ENCODE measurements at regions not wholly inside any gene's neighbourhood (a gene's known extent, or its start where the extent isn't known, plus 50 kb on each side); places are given as distances from the start of the nearest gene placed in this dataset.

DNA sequence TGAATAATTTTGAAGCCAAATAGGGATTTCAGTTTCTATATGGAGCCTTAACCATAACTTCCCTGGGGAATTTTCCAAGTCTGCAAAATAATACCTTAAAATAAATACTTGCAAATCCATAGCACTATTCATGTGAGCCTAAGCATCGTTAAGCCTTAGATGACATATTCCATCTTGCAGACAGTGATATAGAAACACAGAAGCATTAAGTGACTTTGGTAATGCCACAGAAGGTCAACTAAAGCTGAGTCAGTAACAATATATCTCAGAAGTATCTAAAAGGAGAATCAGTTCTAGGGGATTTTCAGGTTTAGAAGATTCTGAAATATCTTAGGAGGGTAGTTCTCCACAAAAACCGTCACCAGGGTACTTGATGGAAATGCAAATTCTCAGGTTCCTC, 163.4 kb upstream of the COL1A2 start:
- no peak for DNase-seq (ENCODE audit: low spot score)

GRCh38 chr7:94236960-94237359, 157.7 kb upstream of the COL1A2 start:
- no peak for DNase-seq (ENCODE audit: low spot score)

DNA sequence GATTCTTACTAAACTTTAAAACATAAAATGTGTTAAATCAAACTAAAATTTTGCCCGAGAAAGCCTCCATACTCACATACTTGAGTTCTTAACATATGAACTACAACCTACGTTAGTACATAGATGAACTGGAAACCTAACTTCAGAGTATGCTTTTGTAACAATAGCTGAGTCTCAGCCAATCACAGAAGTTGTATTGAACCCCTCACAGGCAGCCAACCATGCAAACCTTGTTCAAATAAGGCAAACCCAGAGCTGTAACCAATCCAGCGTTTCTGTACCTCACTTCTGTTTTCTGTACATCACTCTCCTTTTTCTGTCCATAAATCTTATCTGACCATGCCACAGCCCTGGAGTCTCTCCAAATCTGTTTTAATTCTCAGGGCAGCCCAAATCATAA, 157.3 kb upstream of the COL1A2 start:
- DNase-seq (ENCODE audit: low spot score), result no peak

- DNase-seq (ENCODE audit: low spot score), result no peak
These were observed 154.9 kb upstream of the COL1A2 start for GRCh38 chr7:94239661-94240234.

DNA sequence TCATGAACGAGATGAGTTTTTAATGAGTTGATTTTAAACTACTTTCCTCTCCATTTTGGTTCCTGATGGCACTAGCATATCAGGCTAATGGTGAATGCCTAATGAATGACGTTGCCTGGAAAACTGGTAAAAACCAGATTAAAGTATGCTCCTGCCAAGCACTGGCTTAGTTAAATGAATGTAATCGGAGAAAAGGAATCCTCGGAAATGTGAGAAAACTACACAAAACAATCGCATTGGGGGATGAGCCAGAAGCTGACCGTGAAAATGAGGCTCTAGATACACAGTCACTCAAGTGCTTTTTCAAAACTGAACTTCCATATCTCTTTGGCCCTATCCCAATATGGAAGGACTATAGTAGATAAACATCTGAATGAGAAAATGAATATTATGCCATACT, 153.8 kb upstream of the COL1A2 start:
- no peak for DNase-seq (ENCODE audit: low spot score)

DNA sequence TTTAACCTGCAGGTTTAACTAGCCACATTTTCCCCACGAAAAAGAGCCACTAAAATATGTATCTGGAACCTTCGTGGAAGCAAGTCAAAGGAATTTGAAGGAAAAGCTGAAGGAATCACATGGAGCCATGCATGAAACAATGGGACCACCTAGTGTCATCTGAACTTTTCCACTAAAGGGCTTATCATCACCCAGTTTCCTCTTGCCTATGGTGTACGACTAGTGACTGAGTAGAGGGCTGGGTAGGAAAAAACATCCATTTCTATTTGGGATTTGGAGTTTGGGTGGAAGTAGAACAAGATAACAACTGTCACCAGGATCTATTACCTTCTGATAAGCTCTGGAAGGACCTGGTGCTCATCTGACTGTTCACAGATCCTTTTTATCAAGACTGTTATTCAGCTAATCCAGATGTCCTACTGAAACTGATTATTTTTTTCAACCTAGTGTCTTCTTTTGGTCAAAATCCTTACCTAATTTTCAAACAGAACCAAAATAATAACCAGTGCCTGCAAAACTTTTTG, 153.2 kb upstream of the COL1A2 start:
- no peak for DNase-seq (ENCODE audit: low spot score)

DNA sequence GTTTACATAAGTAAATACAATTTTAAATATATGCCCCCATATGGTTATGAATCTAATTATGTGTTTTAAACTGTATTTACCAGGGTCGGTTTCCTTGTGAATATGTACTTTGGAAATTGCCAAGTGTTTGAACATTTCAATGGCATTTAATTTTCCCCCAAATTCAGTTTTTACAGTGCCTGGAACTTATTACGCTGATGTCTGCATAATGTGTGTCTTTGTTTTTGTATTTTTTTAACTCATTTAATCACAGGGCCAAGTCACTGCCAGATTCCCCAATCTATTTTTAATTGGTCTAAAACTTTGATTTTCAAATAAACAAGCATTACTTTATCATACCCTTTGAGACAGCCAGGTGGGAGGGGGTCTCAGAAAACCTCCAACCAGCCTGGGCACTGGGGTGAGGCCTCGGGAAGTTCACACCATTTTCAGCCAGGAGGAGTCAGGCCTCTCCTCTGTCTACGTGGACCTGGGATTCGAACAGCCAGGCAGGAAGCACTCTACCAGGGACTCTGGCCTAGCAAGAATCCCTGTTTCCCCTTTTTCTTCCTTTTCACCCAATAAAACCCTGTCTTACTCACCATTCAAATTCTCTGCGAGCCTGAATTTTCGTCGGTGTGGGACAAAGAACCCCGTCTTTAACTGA, 151.5 kb upstream of the COL1A2 start:
- no peak for DNase-seq (ENCODE audit: low spot score)

DNA sequence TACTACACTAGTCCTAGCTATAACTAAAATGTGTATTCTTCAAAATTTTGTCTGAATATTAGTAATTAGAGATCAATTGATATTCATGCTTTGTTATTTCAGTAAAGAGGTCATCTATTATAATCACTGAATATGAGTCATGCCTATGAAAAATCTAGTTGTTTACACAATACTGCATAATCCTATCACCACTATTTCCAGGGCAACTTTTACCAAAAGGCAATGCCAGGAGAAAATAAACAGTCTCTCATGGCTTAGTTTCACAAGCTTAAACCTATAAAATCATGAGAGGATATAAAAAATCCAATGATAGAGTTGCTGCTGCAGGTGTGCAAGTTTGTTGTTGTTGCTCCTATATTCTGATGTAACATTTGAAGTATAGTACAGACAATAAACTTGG, 149.9 kb upstream of the COL1A2 start:
- DNase-seq (ENCODE audit: low spot score), result no peak

- DNase-seq (ENCODE audit: low spot score), result no peak
These were observed 149.2 kb upstream of the COL1A2 start for GRCh38 chr7:94245500-94245899.

GRCh38 chr7:94247970-94248369, 146.7 kb upstream of the COL1A2 start:
- DNase-seq (ENCODE audit: low spot score), result no peak

- DNase-seq (ENCODE audit: low spot score), result no peak
These were observed 145.1 kb upstream of the COL1A2 start for GRCh38 chr7:94249631-94250030.

- no peak for DNase-seq (ENCODE audit: low spot score)
These were observed 144.6 kb upstream of the COL1A2 start for GRCh38 chr7:94250124-94250523.

DNA sequence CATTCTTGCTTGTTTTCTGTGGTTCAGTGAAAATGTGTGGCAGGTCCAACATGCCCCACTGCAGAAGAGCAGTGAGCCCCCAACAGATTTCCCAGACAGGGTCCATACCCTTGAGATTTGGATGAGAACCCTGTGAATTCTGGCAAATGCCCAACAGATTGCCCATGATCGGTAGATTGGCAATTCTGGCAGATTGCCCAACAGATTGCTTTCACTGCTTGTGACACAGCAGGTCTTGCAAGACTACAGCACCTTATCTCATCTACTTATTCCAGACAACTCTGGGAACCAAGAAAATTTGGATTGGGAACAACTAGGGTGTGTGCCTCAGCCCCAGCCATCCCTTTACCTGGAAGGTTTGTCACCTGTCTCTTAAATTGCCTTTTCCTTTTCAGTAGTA, 143.7 kb upstream of the COL1A2 start:
- DNase-seq (ENCODE audit: low spot score), result no peak

GRCh38 chr7:94252124-94252523, 142.6 kb upstream of the COL1A2 start:
- DNase-seq (ENCODE audit: low spot score), result no peak

DNA sequence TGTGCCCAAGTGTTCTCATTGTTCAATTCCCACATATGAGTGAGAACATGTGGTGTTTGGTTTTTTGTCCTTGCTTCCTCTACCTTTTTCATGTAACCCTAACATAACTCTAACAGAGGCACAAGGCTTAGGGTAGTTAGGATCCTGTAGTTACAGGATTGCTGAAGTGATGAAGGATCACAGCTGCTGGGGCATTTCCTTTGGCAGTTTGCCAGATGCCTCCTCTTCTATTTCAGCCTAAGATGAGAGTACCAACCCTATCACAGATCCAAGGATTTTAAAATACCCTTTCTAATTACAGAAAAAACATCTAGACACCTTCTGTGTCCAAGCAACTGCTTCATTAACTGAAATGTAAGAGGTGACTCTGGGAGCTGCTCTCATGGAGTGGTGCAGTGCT, 141.7 kb upstream of the COL1A2 start:
- DNase-seq (ENCODE audit: low spot score), result no peak

DNA sequence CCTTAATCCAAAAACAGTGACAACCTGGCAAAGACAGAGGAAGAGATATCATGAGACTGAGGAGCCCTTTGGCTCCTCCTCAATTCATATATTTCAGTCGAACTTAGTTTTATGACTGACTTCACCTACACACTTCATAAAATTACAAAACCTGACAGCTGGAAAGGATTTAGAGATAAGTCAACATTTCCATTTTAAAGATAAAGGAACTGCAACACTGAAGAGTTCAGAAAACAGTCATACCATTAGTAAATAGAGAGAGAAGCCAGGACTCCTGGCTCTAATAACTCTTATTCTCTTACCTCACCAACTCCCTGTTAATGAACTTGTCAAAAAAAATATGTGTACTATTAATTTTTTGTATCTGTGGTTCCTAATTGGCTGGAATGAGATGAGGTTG, 141.0 kb upstream of the COL1A2 start:
- no peak for DNase-seq (ENCODE audit: low spot score)

- DNase-seq (ENCODE audit: low spot score), result no peak
These were observed 136.0 kb upstream of the COL1A2 start for GRCh38 chr7:94258418-94259300.

GRCh38 chr7:94261067-94261466, 133.6 kb upstream of the COL1A2 start:
- no peak for DNase-seq (ENCODE audit: low spot score)

DNA sequence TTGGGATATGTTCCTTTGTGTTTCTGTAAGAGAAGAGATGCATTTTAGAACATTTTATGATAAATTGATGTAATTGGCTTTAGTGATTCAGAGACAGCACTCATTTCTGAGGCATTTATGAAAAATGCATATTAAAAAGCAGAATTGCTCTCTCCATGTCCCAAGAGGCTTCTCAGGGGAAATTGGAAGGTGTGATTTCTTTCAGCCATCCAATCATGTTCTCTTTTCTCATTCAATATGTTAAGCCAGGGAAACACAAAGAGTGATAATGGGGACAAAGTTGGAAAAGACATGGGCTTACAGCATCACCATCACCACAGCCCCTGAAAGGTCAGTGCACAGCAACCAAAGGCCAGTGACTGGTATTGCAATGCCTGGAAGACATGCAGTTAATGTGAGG, 129.9 kb upstream of the COL1A2 start:
- no peak for DNase-seq (ENCODE audit: low spot score)

DNA sequence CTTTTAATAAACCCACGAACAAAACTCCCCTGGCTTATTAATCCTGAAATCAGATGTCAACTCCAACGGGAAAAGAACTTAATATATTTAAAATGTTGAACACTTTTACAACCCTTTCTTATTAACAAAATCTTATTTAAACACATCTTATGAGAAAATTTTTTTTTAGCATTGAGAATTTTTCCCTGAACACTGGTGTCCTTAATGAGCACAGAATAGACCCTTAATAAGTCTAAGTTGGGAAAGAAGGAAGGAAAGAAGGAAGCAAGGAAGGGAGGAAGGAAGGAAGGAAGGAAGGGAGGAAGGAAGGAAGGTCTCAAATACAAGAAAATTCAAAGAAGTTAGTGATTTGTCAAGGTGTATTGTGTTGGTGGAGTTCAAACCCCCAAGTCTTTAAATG, 129.2 kb upstream of the COL1A2 start:
- DNase-seq (ENCODE audit: low spot score), result no peak

- DNase-seq (ENCODE audit: low spot score), result peak; percentile 26
These were observed 128.5 kb upstream of the COL1A2 start for GRCh38 chr7:94266238-94266644.

DNA sequence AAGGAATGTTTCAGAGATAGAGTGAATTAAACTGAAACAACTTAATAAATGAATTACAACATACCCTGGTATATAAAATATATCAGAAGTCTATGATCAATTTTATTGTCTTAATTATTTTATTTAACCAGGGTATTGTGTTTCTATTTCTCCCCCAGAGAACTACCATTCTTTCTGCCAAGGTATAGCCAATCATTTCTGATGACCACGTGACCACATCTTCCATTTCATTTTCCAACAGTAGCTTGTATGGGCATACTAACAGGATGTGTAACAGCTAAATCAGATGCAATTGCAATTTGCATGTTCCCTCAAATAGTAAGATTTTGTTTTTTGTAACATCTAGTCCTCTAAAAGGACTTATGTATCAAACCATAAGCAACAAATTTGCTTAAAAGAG, 123.9 kb upstream of the COL1A2 start:
- no peak for DNase-seq (ENCODE audit: low spot score)

All from GM03348 (cell line).